Keratinocyte (primary cell): ENCODE measurements at regions not wholly inside any gene's neighbourhood (a gene's known extent, or its start where the extent isn't known, plus 50 kb on each side); places are given as distances from the start of the nearest gene placed in this dataset.

ENCODE experiments used
- CTCF ChIP-seq, 3 experiments: IDR thresholded peaks in 1 of 3; conservative IDR thresholded peaks in 1 of 3; optimal IDR thresholded peaks in 1 of 3; 2 replicates in 2 of 3; 3 replicates in 1 of 3; pipeline versions ENCODE3 to v1.5.1; 2011; ENCODE audit warnings: low read length in 3 of 3, mild to moderate bottlenecking in 3 of 3, moderate library complexity in 2 of 3, control low read depth in 1 of 3, inconsistent platforms in 1 of 3; ENCODE audit not compliant: insufficient read depth in 2 of 3; ENCODE audit errors: extremely low read depth in 1 of 3
- EZH2 ChIP-seq: IDR thresholded peaks from one replicate; pipeline ENCODE4 v1.6.1; 2012; ENCODE audit warnings: inconsistent platforms, mild to moderate bottlenecking, low read length, moderate library complexity

- TF ChIP-seq CTCF (optimal IDR thresholded peaks at IDR 0.05 in 1 of 3, IDR thresholded peaks at IDR 0.05 in 1 of 3, conservative IDR thresholded peaks at IDR 0.05 in 1 of 3; ENCODE audit: extremely low read depth in 1 of 3, insufficient read depth in 2 of 3, low read length in 3 of 3) (no peak), EZH2 (no peak)
Measured at GRCh38 chr6:79138146-79138545, 60.1 kb upstream of the PHIP start.
